ENCODE measurements at regions not wholly inside any gene's neighbourhood (a gene's known extent, or its start where the extent isn't known, plus 50 kb on each side); places are given as distances from the start of the nearest gene placed in this dataset.
"Not testable (repeated sequence)": the region's sequence is repeated elsewhere in the genome, so short reads cannot be mapped to it uniquely, and the experiment has no call there.

- no peak for FAIRE-seq
These were observed 98.3 kb upstream of the CPSF6 start for GRCh38 chr12:69141074-69141473.

GRCh38 chr12:69149270-69149669 lies 90.1 kb upstream of the CPSF6 start:
- no peak for FAIRE-seq

GRCh38 chr12:69150083-69150795 lies 89.1 kb upstream of the CPSF6 start:
- FAIRE-seq: no peak

GRCh38 chr12:69150796-69151127 lies 88.6 kb upstream of the CPSF6 start:
- no peak for FAIRE-seq

GRCh38 chr12:69151254-69151764 lies 88.1 kb upstream of the CPSF6 start:
- FAIRE-seq: no peak

- peak; percentile 5 for FAIRE-seq
These were observed 84.6 kb upstream of the CPSF6 start for GRCh38 chr12:69154585-69155363.

GRCh38 chr12:69157023-69157655 lies 82.2 kb upstream of the CPSF6 start:
- peak; percentile 45 for FAIRE-seq

GRCh38 chr12:69161829-69162228 lies 77.5 kb upstream of the CPSF6 start:
- no peak for FAIRE-seq

GRCh38 chr12:69163681-69164362 lies 75.5 kb upstream of the CPSF6 start:
- no peak for FAIRE-seq

- no peak for FAIRE-seq
These were observed 71.7 kb upstream of the CPSF6 start for GRCh38 chr12:69167648-69168165.

GRCh38 chr12:69168363-69168762 lies 71.0 kb upstream of the CPSF6 start:
- FAIRE-seq: no peak

- FAIRE-seq: no peak
These were observed 70.5 kb upstream of the CPSF6 start for GRCh38 chr12:69168828-69169227.

- no peak for FAIRE-seq
These were observed 69.1 kb upstream of the CPSF6 start for GRCh38 chr12:69170293-69170692.

- FAIRE-seq: no peak
These were observed 67.5 kb upstream of the CPSF6 start for GRCh38 chr12:69171881-69172280.

- peak; percentile 80 for FAIRE-seq
These were observed 66.9 kb upstream of the CPSF6 start for GRCh38 chr12:69172491-69172890.

- FAIRE-seq: no peak
These were observed 66.0 kb upstream of the CPSF6 start for GRCh38 chr12:69173368-69173767.

- FAIRE-seq: no peak
These were observed 59.6 kb upstream of the CPSF6 start for GRCh38 chr12:69179786-69180185.

GRCh38 chr12:69187572-69187971 lies 51.8 kb upstream of the CPSF6 start:
- FAIRE-seq: not testable (repeated sequence)

GRCh38 chr12:69189378-69189978 lies 49.9 kb upstream of the CPSF6 start:
- peak; percentile 71 for FAIRE-seq
